GM19240 (cell line): ENCODE measurements at regions not wholly inside any gene's neighbourhood (a gene's known extent, or its start where the extent isn't known, plus 50 kb on each side); places are given as distances from the start of the nearest gene placed in this dataset.
"Not testable (repeated sequence)": the region's sequence is repeated elsewhere in the genome, so short reads cannot be mapped to it uniquely, and the experiment has no call there.

Source experiments
- DNase-seq: peaks from one replicate; pipeline ENCODE4 v3.0.0; 2011; ENCODE audit warnings: low spot score; ENCODE audit not compliant: insufficient read length

- no peak for DNase-seq
Observed at GRCh38 chr14:106294324-106294723, 767.9 kb downstream of the TMEM121 start.

GRCh38 chr14:106300951-106301510 lies 774.6 kb downstream of the TMEM121 start:
- DNase-seq: not testable (repeated sequence)

- DNase-seq: not testable (repeated sequence)
Observed at GRCh38 chr14:106301609-106302008, 775.2 kb downstream of the TMEM121 start.

GRCh38 chr14:106302661-106303060 lies 776.3 kb downstream of the TMEM121 start:
- no peak for DNase-seq

- no peak for DNase-seq
Observed at GRCh38 chr14:106304271-106304670, 777.9 kb downstream of the TMEM121 start.

GRCh38 chr14:106308839-106309389 lies 782.5 kb downstream of the TMEM121 start:
- peak; percentile 33 for DNase-seq

- no peak for DNase-seq
Observed at GRCh38 chr14:106309423-106309822, 783.0 kb downstream of the TMEM121 start.

- no peak for DNase-seq
Observed at GRCh38 chr14:106315436-106315835, 789.1 kb downstream of the TMEM121 start.

- DNase-seq: no peak
Observed at GRCh38 chr14:106317593-106317992, 791.2 kb downstream of the TMEM121 start.

GRCh38 chr14:106318700-106319099 lies 792.3 kb downstream of the TMEM121 start:
- peak; percentile 47 for DNase-seq

- not testable (repeated sequence) for DNase-seq
Observed at GRCh38 chr14:106323970-106324369, 797.6 kb downstream of the TMEM121 start.

- no peak for DNase-seq
Observed at GRCh38 chr14:106327234-106327633, 800.9 kb downstream of the TMEM121 start.

GRCh38 chr14:106327702-106328353 lies 801.4 kb downstream of the TMEM121 start:
- not testable (repeated sequence) for DNase-seq

GRCh38 chr14:106329243-106329642 lies 802.9 kb downstream of the TMEM121 start:
- DNase-seq: not testable (repeated sequence)

GRCh38 chr14:106329987-106330774 lies 803.8 kb downstream of the TMEM121 start:
- DNase-seq: not testable (repeated sequence)

- not testable (repeated sequence) for DNase-seq
Observed at GRCh38 chr14:106334428-106335109, 808.2 kb downstream of the TMEM121 start.

GRCh38 chr14:106335110-106335429 lies 808.7 kb downstream of the TMEM121 start:
- not testable (repeated sequence) for DNase-seq

GRCh38 chr14:106338775-106339174 lies 812.4 kb downstream of the TMEM121 start:
- not testable (repeated sequence) for DNase-seq

- DNase-seq: not testable (repeated sequence)
Observed at GRCh38 chr14:106340658-106341057, 814.3 kb downstream of the TMEM121 start.

- DNase-seq: not testable (repeated sequence)
Observed at GRCh38 chr14:106341161-106341560, 814.8 kb downstream of the TMEM121 start.

GRCh38 chr14:106343626-106344025 lies 817.2 kb downstream of the TMEM121 start:
- no peak for DNase-seq
